HG03025 (cell line): ENCODE measurements at regions not wholly inside any gene's neighbourhood (a gene's known extent, or its start where the extent isn't known, plus 50 kb on each side); places are given as distances from the start of the nearest gene placed in this dataset.

Experiments used
- ATAC-seq: cut with Tn5 transposase; IDR thresholded peaks from one replicate; pipeline ENCODE4 v1.9.1; 2021; ENCODE audit warnings: mild to moderate bottlenecking, moderate library complexity; ENCODE audit not compliant: unreplicated experiment, low FRiP score

DNA sequence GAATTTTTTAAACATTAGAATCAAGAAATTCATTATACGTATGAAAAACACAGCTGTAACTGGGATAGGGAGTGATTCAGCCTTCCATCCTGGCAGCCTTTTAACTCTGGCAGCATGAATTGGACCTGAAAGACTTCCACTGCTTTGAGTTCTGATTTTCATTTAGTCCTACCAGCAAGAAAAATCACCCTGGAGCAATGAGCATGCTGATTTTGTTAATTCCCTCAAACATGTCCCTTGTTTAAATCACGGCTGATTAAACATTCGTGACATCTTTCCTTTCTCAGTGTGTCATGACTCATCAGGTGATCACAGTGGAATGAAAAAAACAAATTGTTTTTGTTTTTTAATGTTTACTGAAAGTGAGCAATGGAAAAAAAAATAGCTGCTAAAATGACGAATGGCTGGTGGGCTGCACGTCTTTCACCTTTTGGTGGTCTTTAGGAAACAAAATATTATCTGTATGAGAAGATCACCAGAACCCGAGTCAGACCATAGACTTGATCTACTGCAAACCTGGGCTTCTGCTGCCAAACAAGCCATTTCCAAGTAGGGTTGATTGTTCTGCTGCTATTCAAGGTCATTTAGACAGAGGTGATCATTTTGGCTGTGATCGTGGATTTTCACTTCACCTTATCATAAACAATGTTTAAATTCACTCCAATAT, 67.0 kb upstream of the CAND1 start:
- no peak for ATAC-seq

- ATAC-seq = peak; percentile 84
Observed at GRCh38 chr12:67202678-67203012, 66.5 kb upstream of the CAND1 start.

- no peak for ATAC-seq
Observed at GRCh38 chr12:67208281-67209067, 60.7 kb upstream of the CAND1 start.

GRCh38 chr12:67211029-67211428, 58.1 kb upstream of the CAND1 start:
- no peak for ATAC-seq

DNA sequence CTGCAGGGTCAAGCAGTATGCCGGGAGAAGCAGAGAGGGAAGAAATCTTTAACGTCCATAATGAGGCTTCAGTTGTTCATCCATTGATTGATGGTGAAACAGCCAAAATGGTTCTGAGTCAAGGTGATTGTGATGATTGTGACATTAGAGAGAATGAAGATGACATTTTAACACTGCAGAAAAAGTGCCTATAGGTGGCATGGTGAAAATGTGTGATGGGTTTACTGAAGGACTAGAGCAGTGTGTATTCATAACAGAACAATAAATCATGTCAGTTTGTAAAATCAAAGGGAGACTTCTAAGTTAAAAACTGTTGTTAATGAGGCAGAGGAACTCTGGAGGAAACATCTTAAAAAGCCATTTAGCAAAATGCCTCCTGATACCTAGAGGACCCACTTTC, 57.7 kb upstream of the CAND1 start:
- no peak for ATAC-seq

DNA sequence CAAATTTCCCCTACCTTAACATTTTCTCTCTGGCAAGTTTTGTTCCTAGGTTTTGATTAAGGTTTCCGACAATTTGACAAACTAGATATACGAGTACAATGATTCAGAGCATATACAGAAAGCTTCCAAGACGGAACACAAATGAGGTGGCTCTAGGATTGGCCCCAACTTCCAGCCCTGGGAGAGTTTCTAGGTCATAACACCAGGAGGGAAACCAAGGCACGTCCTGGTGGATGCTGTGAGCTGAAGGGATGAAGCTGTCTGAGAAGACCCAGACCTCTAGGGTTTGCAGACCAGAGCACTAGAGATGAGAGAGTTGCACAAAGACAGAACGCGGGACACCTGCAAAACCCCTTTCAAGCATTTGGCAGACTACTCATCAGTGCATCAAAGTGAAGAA, 51.5 kb upstream of the CAND1 start:
- no peak for ATAC-seq
